GM19468 (cell line): ENCODE measurements at regions not wholly inside any gene's neighbourhood (a gene's known extent, or its start where the extent isn't known, plus 50 kb on each side); places are given as distances from the start of the nearest gene placed in this dataset.
"Not testable (repeated sequence)": the region's sequence is repeated elsewhere in the genome, so short reads cannot be mapped to it uniquely, and the experiment has no call there.

Experiments
- ATAC-seq: cut with Tn5 transposase; IDR thresholded peaks from one replicate; pipeline ENCODE4 v1.9.1; 2021; ENCODE audit warnings: mild to moderate bottlenecking, moderate library complexity, moderate number of reproducible peaks; ENCODE audit not compliant: unreplicated experiment; ENCODE audit errors: extremely low read depth

GRCh38 chr6:88459189-88459588 is 293.0 kb upstream of the CNR1 start:
- no peak for ATAC-seq

GRCh38 chr6:88458662-88459061 is 292.5 kb upstream of the CNR1 start:
- ATAC-seq: no peak

DNA sequence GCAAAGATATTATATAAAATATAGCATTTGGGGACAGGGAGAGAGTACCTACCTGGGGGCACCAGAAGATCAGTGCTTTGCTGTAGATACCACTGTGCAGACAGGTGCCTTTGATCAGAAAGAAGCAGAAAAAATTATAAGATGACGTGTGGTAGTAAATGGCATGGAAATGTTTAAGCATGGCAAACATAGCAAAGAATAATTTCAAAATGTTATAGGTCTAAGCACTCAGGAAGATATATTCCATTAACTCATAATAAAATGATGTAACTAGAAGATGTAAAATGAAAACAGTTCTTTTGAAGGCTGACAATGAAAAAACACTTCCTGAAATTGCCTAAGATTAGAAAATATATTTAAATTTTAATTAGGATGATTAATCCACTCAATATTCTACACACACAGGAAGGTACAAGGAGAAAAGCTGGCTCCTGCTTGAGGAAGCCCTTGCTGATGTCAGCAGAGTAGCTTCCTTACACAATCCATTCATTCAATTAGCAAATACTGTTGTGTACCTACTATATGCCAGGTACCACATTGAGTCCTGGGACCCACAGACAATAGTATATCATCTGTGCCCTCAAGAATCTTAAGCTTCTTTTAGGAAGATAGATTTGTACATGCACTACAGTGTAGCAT is 290.2 kb upstream of the CNR1 start:
- ATAC-seq: no peak

DNA sequence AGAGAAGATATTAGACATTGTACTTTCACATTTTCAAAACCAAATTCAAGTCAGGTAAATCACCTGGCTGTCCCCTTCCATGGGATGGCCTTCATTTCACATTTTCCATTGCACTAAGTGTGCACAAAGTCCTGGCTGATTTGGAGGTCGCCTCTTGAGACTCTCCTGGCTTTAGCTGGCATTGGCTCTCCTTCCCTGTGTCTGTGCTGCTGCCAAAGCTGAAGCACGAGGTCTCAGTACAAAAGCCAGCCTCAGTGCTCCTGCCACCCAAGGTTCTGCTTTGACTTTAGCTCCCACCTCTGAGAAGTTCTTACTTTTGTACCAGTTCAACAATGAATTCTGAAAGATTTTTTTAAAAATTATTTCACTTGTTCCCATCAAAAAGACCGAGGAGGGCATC is 289.2 kb upstream of the CNR1 start:
- no peak for ATAC-seq

GRCh38 chr6:88454658-88455057 is 288.5 kb upstream of the CNR1 start:
- no peak for ATAC-seq

DNA sequence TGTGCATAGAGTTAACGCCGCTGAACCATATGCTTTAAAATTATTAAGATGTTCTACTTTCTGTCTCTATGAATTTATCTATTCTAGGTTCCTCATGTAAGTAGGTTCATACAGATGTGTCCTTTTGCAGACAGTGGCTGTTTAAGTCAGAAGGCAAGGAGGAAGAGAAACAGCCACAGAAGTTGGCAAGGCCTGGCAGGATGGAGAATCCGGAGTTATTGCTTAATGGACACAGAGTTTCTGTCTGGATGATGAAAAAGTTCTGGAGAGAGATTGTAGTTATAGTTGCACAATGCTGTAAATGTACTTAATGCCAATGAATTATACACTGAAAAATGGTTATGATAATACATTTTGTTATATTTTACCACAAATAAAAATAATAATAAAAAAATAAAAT is 283.6 kb upstream of the CNR1 start:
- ATAC-seq: no peak

DNA sequence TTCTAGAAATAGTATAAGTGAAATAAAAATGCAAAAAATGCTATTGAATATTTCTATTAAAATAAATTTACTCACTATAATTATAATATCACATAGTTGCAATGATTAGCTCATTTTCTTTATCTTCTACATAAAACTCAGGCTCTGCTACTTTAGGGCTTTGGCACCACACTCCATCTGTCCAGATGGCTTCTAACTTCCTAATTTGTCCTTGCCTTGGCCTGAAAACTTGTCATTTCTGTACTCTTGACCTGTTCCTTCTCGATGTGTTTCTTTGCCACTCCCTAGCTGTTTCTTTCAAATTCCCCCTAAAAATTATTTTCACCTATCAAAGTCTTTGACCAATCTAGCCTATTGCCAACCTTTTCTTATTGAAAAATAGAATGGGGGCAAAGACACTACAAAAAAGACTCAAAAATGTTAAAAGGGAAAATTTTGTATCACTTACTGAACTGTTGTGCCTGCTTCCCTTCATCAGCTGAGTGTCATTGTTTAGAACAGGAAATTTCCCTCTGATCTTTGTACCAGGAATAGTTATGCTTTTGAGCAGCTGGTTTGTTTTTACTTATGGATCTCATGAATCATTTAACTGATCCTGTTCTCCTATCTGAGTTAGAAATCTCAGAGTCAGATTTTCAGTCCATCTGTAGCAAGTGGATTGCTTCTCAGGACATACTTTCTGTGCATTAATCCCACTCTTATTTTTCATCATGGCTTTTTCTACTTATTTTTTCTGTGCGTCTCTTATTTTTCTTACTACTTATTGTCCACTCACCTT is 279.2 kb upstream of the CNR1 start:
- no peak for ATAC-seq

GRCh38 chr6:88443554-88443953 is 277.4 kb upstream of the CNR1 start:
- peak; percentile 41 for ATAC-seq

DNA sequence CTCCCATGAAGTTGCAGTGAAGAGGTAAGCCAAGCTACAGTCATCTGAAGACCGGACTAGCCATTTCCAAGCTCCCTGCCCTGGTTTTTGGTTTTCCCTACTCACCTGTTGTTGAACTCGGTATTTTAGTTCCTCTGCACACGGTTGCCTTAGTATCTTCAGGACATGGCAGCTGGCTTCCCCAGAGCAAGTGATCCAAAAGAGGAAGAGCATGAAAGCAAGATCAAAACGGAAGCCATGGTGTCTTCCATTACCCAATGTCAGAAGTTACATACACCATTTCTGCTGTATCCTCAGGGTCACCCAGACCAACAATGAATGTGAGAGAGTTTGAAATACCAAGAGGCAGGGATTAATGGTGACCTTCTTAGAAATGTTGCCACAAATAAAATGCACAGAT is 276.6 kb upstream of the CNR1 start:
- ATAC-seq: no peak

DNA sequence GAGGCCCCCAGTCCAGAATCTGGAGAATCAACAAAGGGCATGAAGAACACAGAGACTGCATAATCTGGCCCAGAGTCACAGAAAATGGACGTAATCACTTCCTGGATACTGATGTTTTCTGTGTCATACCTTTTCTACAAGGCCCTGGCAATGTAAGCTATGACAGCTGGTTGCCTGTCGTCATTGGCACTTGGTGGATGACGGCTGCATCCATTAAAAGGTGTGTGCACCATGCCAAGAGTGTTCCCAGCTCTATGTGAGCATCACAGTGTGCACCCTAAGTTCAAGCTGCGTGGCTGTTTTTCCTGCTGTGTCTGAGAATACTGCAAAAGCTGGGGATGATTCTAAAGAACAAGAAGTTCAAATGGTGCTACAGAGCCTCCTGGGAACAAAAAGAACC is 275.2 kb upstream of the CNR1 start:
- ATAC-seq: no peak

- no peak for ATAC-seq
Observed at GRCh38 chr6:88428068-88428467, 261.9 kb upstream of the CNR1 start.

DNA sequence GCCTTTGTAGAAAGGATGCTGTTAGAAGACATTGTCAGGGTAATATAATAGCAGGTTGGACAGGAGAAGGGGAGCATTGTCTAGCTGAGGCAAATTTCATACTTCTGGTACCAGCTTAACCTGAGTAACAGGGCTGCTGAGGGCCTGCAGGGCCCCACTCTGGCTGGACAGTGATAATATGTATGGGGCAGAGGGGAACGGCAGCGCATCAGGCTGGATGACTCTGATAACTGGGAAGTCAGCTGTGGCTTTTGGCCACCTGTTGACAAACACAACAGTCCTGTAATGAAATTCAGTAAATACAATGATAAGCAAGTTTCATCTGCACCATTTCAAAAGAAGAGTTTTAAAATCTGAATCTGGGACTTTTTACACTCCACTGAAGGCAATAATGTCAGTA is 259.9 kb upstream of the CNR1 start:
- ATAC-seq: no peak

- ATAC-seq: no peak
Observed at GRCh38 chr6:88422831-88423230, 256.7 kb upstream of the CNR1 start.

GRCh38 chr6:88420967-88421488 is 254.9 kb upstream of the CNR1 start:
- not testable (repeated sequence) for ATAC-seq

GRCh38 chr6:88418921-88419810 is 253.0 kb upstream of the CNR1 start:
- not testable (repeated sequence) for ATAC-seq

- not testable (repeated sequence) for ATAC-seq
Observed at GRCh38 chr6:88417361-88417760, 251.2 kb upstream of the CNR1 start.

DNA sequence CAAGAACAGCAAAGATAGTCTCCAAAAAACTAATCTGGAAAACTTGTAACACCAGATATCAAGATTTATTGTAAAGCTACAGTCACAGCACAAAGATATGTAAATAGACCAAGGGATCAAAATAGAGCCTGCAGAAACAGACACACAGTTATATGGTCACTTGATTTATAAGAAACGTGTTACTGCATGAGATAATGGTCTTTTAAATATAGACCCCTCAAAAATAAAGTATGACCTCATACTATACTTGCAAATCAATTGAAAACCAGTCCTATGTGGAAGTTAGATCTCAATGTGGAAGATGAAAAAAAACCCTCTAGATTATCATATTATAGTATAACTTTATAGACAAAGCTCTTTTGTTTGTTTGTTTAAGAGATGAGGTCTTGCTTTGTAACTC is 247.3 kb upstream of the CNR1 start:
- no peak for ATAC-seq

DNA sequence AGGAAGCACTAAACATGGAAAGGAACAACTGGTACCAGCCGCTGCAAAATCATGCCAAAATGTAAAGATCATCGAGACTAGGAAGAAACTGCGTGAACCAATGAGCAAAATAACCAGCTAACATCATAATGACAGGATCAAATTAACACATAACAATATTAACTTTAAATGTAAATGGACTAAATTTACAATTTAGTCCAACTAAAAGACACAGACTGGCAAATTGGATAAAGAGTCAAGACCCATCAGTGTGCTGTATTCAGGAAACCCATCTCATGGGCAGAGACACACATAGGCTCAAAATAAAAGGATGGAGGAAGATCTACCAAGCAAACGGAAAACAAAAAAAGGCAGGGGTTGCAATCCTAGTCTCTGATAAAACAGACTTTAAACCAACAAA is 242.2 kb upstream of the CNR1 start:
- ATAC-seq: not testable (repeated sequence)

DNA sequence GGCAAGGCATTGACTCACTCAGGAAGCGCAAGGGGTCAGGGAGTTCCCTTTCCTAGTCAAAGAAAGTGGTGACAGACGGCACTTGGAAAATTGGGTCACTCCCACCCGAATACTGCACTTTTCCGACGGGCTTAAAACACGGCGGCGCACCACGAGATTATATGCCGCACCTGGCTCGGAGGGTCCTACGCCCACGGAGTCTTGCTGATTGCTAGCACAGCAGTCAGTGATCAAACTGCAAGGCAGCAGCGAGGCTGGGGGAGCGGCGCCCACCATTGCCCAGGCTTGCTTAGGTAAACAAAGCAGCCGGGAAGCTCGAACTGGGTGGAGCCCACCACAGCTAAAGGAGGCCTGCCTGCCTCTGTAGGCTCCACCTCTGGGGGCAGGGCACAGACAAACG is 240.5 kb upstream of the CNR1 start:
- not testable (repeated sequence) for ATAC-seq

GRCh38 chr6:88403486-88403885 is 237.3 kb upstream of the CNR1 start:
- no peak for ATAC-seq

DNA sequence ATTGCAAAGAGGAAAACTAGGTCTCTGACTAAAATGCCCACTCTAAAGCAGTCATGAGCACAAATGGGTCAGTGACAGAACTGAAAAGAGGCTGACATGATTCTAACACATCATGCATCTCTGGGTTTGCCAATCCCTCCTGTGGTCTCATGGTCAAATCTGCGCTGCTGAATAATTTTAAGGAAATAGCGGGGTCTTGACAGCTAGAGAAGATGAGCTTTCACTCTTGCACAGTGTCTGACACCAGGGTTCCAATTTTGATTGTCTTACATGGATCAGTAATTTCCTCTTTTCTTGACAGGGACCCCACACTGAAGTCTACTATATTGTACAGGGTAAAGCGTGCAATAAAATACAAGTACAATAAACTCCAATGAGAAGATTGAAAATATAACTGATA is 236.8 kb upstream of the CNR1 start:
- no peak for ATAC-seq
